Astrocyte (in vitro differentiated cells and primary cell): ENCODE measurements at regions not wholly inside any gene's neighbourhood (a gene's known extent, or its start where the extent isn't known, plus 50 kb on each side); places are given as distances from the start of the nearest gene placed in this dataset.

ENCODE experiments used
- CTCF ChIP-seq: IDR thresholded peaks from 2 replicates; pipeline ENCODE4 v1.5.1; 2011; ENCODE audit warnings: low read depth, mild to moderate bottlenecking, inconsistent platforms, low read length, moderate library complexity; ENCODE audit not compliant: insufficient read depth
- EZH2 ChIP-seq: IDR thresholded peaks from 2 replicates; pipeline ENCODE4 v1.6.1; 2012; ENCODE audit warnings: mild to moderate bottlenecking, low read length, inconsistent platforms; ENCODE audit not compliant: insufficient read depth

GRCh38 chr17:22441776-22442175 is 749.5 kb downstream of the KCNJ18 start:
- no peak for TF ChIP-seq CTCF
- no peak for TF ChIP-seq EZH2
